ENCODE measurements at regions not wholly inside any gene's neighbourhood (a gene's known extent, or its start where the extent isn't known, plus 50 kb on each side); places are given as distances from the start of the nearest gene placed in this dataset.
A peak's percentile ranks its signal among the peaks of the same experiment; 100 is the strongest.

DNA sequence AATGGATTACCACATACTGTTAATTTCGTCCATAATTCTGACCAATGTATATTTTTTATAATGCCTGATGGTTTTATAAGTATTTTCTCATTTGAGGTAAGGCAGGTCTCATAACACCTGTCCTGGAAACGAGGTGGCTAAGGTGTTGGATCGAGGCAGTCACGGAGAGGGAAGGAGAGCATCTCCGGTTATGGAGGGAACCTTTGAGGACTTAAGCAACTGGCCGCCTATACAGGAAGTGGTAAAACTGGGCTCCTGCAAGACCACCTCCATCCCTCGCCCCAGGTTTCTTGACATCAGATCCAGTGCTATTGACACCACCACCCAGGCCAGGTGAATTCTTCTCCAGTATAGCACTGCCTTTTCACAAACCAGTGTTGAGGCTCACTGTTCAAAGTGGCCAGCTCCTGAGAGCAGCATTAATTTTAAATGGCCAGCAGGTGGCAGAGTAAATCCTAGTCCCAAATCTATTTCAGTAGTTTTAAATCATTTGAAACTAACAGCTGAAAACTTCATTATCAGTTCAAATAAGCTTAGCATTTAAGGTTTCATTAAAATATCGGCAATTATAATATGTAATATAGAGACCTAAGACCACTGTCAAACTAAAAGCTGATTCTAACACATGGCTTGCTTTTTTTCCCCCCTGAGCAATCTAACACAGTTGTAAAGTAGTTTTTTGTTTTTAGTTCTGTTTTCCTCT lies 100.8 kb downstream of the PPM1A start:
- peak; percentile 40 for DNase-seq (ENCODE audit: low spot score)

DNA sequence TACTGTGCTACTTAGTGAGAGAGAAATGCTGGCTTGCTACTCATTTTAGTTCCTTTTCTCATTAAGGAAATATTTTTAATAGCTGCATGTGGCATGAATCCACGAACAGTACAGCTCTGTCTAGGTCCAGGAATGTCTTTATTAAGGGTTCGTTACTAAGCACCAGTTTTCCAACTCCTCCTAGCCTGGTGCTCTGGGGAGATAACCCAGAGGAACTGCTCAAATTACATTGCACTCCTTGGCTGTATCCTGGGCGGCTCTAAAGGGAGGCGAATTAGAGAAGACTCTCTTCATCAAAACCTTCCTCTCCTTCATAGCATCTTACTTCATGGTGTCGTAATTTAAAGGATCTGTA lies 101.3 kb downstream of the PPM1A start:
- DNase-seq (ENCODE audit: low spot score): no peak

DNA sequence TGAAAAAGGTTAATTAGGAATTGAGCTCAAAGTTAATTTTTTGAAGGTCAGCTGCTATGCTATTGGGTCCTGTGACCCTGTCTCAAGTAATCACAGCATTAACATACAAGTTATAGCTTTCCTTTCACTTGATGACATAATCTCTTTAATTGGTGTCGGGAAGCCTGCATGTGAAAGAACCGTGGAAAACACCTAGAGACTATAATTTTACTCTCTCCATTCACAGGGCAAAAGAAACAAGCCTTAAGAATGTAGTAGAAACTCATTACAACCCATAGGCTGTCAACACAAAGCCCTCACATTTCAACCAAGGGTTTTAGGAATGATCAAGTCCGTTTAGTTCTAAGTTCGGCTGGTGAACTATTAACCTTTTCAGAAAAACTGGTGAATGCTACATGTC lies 104.4 kb downstream of the PPM1A start:
- DNase-seq (ENCODE audit: low spot score): no peak

GRCh38 chr14:60355768-60356167 lies 106.7 kb downstream of the PPM1A start:
- DNase-seq (ENCODE audit: low spot score): no peak

DNA sequence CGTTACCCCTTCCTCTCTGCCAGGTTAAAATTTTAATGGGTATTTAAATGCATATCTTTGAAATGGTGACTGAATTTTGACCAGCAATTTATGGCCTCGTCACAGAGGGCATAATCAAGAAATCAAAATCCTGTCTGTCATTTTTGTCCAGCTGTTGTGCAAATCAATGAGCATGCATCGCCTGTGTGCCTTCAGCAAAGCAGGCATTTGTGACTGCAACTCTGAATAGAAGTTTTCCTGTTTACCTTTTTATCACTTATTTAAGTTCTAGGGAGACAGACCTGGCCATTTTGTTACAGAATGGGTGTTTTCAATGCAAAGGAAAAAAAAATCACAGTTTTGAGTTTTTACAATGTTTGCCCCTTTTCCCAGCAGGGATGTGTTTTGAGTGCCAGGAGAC lies 107.4 kb downstream of the PPM1A start:
- no peak for DNase-seq (ENCODE audit: low spot score)

DNA sequence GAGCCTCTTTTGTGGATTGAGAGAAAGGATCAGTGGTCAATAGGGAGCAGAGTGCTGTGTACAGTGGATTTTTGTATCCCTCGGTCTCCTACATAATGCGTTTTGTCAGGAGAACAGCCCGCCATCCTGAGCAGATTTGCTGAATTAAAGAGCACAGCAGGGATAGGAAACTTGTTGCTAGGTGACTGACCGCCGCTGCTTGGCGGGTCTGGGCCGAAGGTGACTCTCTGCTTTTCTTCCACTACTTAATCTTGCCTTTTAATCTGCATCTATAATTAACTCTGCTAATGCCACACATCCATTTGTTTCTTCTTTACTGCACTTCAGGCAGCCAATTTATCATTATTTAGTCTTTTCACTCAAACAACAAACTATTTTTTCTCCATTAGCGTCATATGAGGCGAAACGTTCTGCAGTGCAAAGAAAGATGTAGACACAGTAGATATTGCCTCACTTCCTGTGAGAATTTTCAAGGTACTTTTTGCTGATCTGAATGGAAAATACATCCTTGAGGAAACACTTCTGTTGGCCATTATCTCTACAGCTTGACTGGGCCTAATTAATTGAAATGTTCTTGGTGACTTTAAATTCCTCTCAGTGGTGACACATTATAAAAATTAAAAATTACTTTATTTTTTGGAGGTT lies 108.0 kb downstream of the PPM1A start:
- DNase-seq (ENCODE audit: low spot score): no peak

DNA sequence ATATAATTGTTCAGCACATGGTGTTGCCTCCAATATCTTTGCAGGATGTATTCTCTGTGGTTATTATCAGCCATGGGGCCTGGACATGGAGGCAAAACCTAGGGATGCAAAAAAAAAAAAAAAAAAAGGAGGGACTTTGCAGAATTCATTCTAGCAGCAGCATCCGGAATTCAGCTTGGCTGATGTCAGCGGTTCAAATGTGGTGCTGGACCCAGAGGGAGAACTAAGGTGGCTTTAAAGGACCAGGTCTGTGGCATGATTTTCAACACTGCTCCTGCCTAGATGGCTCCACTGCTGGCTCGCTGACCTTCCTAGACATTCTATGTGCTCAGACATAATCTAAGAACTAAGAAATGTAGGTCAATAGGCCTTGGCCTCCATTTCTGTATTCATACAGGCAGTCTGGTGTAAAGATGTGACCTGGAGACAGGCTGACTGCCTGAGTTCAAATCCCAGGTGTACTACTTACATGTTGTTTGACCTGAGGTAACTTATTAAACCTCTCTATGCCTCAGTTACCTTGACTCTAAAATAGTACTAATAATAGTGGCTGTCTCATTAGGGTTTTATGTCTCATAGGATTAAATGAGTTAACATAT lies 108.6 kb downstream of the PPM1A start:
- DNase-seq (ENCODE audit: low spot score): no peak

DNA sequence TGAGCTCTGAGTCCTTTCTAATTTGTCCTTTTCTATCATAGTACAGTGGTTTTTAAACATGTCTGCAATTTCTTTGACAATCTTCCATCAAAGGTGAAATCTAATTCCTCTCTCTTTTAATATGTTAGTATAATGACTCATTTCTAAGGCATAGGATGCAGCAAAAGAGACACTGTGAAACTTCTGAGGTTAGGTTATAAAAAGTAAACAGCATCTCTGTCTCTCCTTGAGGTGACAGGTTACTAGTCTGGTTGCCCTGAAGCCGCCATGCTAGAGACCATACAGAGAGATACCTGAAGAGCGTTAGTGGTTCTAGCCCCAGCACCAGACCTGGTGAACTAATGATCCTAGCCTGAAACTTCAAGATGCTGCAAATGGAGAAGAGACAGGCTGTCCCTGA lies 114.3 kb downstream of the PPM1A start:
- DNase-seq (ENCODE audit: low spot score): no peak

GRCh38 chr14:60363687-60364086 lies 114.7 kb downstream of the PPM1A start:
- no peak for DNase-seq (ENCODE audit: low spot score)

DNA sequence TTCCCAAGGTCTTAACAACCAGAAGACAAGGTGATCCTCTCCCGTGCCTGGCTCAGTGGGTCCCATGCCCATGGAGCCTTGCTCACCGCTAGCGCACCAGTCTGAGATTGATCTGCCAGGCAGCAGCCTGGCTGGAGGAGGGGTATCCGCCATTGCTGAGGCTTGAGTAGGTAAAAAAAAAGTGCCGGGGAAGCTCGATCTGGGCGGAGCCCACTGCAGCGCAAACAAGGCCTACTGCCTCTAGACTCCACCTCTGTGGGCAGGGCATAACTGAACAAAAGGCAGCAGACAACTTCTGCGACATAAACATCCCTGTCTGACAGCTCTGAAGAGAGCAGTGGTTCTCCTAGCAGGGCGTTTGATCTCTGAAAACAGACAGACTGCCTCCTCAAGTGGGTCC lies 104.0 kb downstream of the C14orf39 start:
- no peak for DNase-seq (ENCODE audit: low spot score)
